NCI-H2196 (cell line): ENCODE measurements at regions not wholly inside any gene's neighbourhood (a gene's known extent, or its start where the extent isn't known, plus 50 kb on each side); places are given as distances from the start of the nearest gene placed in this dataset.
"Not testable (repeated sequence)": the region's sequence is repeated elsewhere in the genome, so short reads cannot be mapped to it uniquely, and the experiment has no call there.

Source experiments
- DNase-seq: peaks from one replicate; lab custom pipeline; 2025; ENCODE audit not compliant: unreplicated experiment; lab: John Stamatoyannopoulos, UW

DNA sequence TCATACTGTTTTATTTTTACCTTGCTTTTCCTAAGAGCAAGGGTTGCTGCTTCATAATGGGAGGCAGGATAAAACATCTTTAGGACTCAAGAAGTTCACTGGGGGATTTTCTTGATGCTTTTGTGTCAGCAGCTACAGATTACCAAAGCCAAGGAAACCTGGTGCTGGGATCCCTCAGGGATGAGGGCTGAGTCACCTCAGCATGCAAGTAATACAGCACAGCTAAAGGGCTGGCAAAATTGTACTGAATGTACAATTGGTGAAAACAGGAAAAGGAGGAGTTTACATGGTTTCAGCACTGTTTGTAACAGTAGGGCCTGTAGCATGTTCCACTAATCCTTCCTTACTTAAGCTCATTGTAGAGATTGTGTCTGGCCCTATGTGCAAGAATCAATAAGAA, 1056.8 kb downstream of the SORCS1 start:
- DNase-seq, result no peak

DNA sequence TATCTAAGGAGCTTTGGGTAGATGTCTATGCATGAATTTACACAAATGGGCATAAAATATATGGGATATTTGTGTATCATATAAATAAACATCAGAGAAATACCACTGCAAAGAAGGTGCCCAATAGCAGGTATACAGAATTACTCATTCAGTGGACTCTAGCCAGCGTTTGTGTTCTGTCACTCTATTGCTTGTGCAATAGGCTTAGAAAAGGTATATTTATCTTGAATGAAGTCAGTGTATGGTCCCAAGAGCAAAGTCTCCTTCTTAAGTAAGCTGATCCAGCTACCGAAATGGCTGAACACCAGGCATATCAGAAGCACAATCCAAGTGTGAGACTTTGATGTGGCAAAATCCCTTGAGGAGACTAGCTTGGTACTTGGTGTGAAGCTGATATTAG, 1058.4 kb downstream of the SORCS1 start:
- DNase-seq, result no peak

DNA sequence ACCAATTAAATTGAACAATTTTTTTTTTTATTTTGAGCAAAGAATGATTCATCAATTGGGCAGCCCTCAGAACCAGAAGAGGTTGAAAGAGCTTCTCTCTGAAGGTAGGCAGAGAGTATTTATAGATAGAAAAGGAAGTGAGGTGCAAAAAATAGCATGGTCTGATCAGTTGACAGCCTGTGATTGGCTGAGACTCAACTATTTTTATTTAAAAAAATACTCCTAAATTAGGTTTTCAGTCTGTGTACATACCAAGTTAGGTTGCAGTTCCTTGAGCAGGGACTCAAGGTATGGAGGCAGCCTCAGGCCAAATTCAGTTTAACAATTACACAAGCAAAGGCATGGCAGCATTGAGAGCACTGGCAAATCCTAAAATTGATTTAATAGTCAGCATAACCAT, 1074.7 kb downstream of the SORCS1 start:
- DNase-seq, result no peak

DNA sequence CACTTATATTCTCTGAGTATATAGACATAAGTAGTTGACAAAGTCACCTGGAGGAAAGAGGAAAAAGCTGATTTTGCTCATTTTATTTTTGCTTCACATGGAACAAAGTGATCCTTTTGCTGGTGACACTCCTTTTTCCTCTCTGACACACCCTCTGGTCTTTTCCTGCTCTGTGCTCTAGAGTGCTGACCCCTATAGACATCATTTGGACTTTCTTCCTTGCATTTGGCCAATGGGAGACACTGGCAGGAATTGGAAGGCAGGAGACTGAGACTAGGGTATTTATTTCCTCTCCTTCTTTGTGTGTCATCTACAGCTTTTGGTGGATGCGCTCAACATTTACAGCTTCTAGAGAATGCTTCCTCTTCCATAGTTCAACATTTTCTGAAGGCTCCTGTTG, 1078.1 kb downstream of the SORCS1 start:
- no peak for DNase-seq

DNA sequence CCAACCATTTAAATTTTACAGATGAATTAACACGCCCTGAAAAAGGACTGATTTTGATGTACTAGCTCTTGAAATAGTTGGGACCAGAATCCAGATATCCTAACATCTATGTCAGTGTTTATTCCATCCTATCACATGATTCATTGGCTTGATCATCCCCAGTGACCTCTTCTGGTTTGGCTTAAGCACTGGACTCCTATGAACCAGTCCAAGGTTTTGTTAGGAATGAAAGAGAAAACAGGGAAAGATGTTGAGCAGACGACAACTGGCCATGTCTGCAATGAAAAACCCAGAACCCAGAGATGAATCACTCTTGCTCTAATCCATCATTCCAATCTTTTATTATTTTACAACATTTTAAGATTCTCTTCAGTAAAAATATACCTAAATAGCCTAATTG, 1080.9 kb downstream of the SORCS1 start:
- no peak for DNase-seq

DNA sequence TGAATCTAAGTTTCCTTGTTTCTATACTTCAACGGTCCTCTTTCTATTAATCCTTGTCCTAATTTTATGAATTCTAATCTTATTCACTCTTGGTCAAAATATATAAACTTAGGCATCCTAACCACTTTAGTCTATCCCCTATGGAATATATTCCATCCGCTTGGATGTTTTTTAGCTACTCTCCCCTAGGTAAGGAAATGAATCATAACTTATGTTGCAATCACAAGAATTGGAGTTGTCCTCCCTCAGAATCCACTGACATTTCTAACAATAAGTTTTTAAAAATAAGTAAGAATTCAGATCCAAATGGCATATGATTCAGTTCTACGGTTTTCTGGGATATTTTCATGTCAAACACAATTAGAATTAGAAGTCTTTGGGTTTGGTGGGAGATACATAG, 1081.6 kb downstream of the SORCS1 start:
- DNase-seq, result no peak

DNA sequence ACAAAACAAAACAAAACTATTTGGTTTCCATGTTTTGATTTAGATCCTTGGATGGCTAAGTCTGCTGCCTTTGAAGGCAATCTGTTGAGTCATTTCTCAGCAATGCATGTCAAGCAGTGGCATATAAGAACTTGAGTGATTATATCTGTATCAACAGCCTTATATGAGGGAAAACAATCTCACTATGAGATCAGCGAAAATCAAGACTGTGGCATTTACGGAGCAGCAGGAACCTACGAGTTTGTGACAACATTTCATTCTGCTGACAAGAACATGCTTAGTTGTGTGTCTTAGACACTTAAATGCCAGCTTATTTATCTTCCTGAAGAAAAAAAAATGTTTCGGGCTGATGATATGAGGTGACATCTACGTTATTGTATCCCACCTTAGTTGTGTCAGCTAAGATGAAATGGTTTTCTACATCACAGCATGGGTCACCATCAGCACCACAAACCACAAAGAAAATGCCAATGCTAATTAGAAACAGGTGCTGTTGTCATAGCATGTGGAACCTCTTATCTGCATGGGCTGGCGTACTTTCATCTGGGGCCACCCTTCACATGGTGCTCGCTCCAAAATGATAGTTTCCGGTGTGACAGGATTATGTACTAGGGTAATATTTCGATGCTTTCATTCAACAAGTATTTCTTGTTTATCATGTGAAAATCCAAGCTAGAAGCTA, 1085.5 kb downstream of the SORCS1 start:
- DNase-seq, result no peak

DNA sequence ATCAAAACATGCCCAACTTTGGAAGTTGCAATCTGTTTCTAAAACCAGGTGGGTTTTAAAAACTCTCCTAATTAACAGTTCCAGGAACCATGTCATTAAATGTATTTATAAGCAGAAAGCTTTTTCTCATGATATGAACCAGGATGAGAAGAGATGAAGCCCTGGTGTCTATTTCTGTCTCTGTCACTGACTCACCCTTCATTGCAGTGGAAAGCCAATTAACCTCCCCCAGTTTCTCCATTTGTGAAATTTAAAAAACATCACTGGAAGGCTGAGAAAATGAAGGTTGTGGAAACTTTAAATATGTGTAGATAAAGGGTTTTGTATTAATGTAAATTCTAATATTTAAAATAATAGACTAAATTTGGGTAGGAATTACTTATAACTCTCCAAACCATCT, 1088.0 kb downstream of the SORCS1 start:
- DNase-seq, result no peak

DNA sequence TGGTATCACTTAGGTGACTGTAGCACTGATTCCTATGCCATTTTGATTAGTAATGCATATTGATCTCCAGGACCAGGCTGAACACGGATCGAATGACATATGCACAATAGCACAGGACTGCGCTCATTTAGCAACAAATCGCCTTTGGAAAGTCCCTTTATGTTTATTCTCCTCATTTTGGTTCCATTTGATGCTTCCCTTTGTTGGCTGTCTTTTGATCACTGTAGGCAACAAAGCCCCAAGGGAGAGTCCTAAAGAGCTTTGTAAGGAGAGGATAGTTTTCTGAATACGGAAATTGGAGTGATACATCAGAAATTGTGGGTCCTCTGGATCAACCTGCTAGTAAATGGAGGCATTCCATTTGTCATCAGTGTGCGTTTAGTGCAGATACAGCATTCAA, 1111.4 kb downstream of the SORCS1 start:
- DNase-seq, result no peak

DNA sequence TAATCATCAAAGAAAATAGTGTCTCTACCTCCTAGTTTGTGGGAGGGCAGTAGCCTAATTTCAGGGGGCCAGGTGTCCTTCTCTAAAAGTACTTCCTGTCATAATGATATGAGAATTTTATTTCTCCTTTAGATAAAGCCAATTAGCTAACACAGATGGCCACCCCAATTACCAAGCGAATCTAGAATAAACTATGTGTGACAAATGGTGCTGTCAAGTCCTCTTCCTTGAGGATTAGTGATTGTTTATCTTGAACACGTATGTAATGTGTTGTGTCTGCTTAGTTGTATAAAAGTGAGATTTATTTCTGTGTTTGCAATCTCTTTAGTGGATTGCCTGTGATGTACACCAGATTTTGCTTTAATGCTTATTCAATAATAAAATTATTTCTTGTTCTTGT, 1120.0 kb downstream of the SORCS1 start:
- DNase-seq, result no peak

DNA sequence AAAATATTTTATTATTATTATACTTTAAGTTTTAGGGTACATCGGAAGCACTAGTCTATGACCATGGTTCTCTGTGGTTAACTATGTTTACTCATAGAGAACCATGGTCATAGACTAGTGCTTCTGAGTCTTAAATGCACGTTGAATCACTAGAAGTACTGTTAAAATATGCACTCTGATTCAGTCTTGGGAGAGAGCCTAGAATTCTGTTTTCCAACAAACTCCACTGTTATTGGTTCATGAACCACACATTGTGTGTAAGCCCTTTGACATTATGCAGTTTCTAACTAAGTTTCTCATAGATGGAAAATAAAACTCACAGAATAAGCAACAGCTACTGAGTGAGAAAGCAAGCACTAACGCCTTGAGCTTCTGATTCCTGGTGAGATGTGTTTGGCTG, 1120.6 kb downstream of the SORCS1 start:
- DNase-seq, result no peak

DNA sequence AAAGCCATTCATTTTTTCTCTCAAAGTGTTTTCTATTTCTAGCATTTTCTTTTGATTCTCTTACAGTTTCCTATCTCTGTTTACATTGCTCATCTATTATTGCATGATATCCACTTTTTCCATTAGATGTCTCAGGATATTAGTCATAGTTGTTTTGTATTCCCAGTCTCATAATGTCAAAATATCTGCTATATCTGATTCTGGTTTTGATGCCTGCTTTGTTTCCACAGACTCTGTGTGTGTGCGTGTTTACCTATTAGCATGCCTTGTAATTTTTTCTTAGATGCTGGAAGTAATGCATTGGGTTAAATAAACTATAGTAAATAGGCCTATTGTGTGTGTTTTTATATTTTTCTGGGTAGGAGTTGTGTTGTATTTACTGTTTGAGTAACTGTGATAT, 1126.3 kb downstream of the SORCS1 start:
- DNase-seq, result no peak

DNA sequence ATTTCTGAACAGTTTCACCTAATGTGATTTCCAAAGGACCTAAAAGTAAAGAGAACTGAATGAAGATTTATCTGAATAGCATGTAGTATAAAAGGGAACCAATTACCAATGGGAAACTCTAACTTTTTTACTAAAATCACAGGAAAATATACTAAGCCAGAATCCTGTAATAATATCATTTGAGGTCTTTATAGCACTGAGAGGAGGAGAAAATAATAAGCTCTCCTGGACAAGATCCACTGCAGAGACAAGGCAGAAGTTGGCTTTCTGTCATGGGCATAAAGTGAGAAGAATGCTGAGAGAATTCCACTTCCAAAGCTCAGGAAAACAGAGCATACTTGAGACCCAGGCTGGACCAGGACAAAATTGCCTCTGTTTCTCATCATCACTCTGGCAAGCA, 1131.4 kb downstream of the SORCS1 start:
- no peak for DNase-seq

DNA sequence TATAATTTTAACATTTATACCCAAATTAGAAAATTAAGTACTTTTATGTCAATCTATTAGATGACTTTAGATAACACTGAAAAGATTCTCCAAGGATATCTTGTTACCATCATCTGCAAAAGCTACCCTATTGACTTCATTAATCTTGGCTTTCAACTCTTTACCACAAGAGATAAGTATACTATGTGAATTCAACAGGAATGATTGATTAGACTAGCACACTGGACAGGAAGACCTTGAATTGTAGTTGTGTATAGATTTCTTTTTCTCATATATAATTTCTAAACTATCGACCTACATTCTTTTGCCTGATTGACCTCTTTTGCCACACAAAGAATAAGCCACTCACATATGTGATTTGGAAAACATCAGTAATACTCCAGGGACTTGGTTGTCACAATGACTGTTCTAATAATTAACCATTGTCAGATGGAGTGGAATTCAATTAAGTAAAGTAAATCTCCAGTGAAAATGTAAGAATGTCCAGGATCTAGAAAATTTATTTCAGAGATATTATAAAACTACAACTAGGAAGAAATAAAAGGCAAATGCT, 1132.0 kb downstream of the SORCS1 start:
- DNase-seq, result no peak

DNA sequence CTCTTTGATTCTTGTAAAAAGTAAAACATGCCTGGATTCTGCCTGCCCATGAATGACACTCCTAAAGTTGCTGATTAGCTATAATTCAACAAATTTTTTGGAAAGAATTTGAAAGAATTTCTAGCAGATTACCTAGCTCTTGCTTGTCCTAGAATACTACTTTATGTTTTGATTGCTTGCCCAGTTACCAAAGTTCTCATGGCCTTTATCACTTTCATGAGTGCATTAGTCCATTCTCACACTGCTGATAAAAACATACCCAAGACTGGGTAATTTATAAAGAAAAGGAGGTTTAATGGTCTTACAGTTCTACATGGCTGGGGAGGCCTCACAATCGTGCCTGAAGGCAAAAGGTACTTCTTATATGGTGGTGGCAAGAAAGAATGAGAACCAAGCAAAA, 1137.3 kb downstream of the SORCS1 start:
- DNase-seq, result no peak

DNA sequence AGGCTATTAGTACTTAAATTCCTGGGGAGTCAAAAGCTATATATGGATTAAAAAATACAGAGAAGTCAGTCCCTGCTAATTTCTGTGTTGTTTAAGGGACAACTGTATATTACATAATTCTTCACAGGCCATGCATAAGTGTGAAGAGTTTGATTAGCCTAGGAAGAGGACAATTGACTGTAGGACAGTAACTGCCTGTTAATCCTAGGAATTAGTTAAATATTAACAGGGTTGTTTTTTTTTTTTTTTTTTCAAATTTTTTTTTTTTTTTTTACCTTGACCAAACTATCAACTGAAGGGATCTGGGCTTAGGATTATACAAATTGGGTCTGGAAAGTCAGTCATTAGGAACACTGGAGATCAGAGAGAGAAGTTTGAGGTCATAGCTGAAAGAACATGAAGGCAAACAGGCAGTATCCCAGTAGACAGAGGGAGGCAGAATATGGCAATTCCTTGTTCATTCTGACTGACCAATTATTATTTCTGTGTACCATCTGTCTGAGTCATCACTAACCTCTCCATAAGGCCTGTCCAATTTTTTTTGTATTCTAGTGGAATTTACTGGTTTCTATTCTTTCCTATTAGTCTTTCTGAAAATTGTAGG, 1139.2 kb downstream of the SORCS1 start:
- DNase-seq, result no peak

DNA sequence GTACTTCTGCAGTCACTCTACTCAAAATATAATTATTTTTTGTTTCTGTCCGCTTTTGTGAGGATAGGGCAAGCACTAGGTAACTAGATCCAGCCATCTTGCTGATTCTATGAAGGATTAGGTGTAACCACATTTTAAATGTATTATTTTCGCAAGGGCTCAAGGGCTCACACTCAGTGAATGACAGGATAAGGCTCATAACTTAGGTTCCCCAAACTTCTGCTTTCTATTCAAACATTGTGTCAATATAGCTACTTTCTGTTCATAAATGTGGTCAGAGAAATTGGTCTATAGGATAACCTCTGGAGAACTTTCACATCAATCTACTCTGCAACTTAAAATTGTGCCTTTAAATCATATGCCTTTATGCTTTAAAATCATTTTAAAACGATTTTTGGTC, 1141.2 kb downstream of the SORCS1 start:
- no peak for DNase-seq

DNA sequence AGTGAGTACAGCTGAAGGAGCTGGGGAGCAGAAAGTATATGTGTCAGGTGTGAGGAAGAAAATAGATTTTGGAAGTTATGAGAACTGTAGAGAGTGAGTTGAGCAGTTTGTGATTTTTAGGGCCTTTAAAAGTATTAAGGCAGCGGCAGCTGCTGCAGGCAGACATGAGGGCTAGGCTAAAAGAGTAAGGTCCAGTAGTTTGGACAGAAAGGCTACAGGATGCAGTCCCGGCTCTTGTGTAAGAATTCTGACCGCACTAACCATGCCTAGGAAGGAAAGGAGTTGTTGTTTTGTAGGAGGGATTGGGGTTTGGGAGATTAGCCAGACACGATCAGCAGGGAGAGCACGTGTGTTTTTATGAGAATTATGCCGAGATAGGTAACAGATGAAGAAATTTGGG, 1144.9 kb downstream of the SORCS1 start:
- not testable (repeated sequence) for DNase-seq

DNA sequence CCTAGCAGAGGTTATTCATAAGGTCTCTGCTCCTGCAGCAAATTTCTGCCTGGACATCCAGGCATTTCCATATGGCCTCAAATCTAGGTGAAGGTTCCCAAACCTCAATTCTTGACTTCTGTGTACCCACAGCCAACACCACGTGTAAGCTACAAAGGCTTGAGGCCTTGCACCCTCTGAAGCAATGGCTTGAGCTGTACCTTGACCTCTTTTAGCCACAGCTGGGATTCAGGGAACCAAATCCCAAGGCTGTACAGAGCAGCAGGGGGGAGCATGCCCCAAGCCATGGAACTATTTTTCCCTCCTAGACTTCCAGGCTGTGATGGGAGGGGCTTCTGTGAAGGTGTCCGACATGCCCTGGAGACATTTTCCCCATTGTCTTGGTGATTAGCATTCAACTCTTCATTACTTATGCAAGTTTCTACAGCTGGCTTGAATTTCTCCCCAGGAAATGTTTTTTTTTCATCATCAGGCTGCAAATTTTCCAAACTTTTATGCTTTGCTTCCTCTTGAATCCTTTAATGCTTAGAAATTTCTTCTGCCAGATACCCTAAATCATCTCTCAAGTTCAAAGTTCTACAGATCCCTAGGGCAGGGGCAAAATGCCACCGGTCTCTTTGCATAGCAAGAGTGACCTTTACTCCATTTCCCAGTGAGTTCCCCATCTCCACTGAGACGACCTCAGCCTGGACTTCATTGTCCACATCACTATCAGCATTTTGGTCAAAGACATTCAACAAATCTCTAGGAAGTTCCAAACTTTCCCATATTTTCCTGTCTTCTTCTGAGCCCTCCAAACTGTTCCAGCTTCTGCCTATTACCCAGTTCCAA, 1148.9 kb downstream of the SORCS1 start:
- not testable (repeated sequence) for DNase-seq

DNA sequence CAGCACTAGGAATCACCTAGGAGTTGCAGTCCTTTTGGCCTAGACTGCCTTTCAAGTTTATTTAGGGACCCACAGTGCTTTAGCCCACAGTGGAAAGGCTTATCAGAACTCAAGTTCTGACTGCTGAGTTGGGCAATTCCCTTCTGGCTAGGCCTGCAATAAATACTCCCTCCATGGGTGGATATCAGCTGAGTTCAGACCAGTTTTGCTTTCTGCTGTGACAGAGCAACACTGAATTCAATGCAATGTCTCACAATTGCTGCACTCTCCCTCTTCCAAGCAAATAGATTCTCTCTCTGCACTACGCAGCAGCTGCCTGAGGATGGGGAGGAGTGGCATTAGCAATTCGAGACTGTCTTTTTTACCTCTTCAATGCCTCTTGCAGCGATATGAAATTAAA, 1153.3 kb downstream of the SORCS1 start:
- no peak for DNase-seq

DNA sequence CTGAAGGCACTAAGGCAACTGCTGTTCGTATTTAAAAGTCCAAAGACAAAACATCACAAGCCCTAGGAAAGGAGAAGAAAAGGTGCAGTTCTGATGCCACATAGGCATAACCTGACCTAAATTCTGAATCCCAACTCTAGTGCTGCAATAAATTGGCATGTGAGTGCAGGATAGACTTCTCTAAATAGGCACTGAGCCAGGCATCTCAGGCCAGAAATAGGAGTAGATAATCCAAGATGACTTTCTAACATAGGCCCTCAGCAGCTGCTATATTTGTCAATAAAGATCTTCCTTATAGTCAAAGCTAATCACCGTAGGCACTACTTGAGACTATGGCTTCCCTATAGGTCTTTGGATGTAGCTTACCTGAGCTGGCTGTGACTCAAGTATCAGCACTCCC, 1163.8 kb downstream of the SORCS1 start:
- DNase-seq, result no peak

DNA sequence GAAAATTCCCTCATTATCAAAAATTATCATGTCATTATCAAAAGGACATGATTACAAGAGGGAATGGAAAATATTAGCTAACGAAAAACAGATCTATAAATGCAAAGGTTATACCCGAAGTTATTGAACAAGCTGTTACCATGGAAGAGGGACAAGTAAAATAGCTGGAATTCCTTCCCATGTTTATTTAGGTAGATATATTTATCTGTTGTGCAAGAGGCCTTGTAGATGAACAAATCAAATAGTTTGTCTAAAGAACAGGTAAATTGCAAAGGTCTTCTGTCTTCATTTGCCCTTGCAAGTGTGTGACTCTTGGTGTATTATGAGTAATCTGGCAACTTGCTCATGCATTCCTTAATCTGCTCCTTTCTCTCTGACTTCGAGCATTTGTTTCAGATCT, 1170.9 kb downstream of the SORCS1 start:
- no peak for DNase-seq
